ENCODE measurements at regions not wholly inside any gene's neighbourhood (a gene's known extent, or its start where the extent isn't known, plus 50 kb on each side); places are given as distances from the start of the nearest gene placed in this dataset.

- H3K9me3 ChIP-seq (ENCODE audit: control insufficient read depth, insufficient read depth, low read length) = peaks cover 16% of the 10 kb centered on the region
- no peak overlapping the region for H3K4me3 ChIP-seq (ENCODE audit: low read depth, low read length)
- DNase-seq (ENCODE audit: low read depth, low spot score) = no peak
- ChIA-PET CTCF (no interaction called here), POLR2A (no interaction called here)
- no peak overlapping the region for H3K27ac ChIP-seq (ENCODE audit: low read depth, low read length)
- H3K27me3 ChIP-seq (ENCODE audit: control insufficient read depth, insufficient read depth, low read length) = no peaks in the 10 kb centered on the region
- TF ChIP-seq CTCF (IDR thresholded peaks at IDR 0.05; ENCODE audit: low read depth, low read length) = no peak
Observed at GRCh38 chr10:8532647-8533046, 478.2 kb downstream of the GATA3 start.

GRCh38 chr10:8533462-8533861 lies 479.0 kb downstream of the GATA3 start:
- no peak for TF ChIP-seq CTCF (IDR thresholded peaks at IDR 0.05; ENCODE audit: low read depth, low read length)
- POLR2A ChIA-PET = no interaction called here

GRCh38 chr10:8534096-8534495 lies 479.6 kb downstream of the GATA3 start:
- no peak overlapping the region for H3K4me3 ChIP-seq (ENCODE audit: low read depth, low read length)
- DNase-seq (ENCODE audit: low read depth, low spot score) = no peak
- no peak overlapping the region for H3K27ac ChIP-seq (ENCODE audit: low read depth, low read length)
- ChIA-PET CTCF (no interaction called here), POLR2A (no interaction called here)
- no peak for TF ChIP-seq CTCF (IDR thresholded peaks at IDR 0.05; ENCODE audit: low read depth, low read length)
- H3K27me3 ChIP-seq (ENCODE audit: control insufficient read depth, insufficient read depth, low read length) = no peaks in the 10 kb centered on the region
- H3K9me3 ChIP-seq (ENCODE audit: control insufficient read depth, insufficient read depth, low read length) = peaks cover 12% of the 10 kb centered on the region

More at GRCh38 chr10:8533462-8533861, 479.0 kb downstream of the GATA3 start:
- H3K27ac ChIP-seq (ENCODE audit: low read depth, low read length) = no peak overlapping the region
- H3K9me3 ChIP-seq (ENCODE audit: control insufficient read depth, insufficient read depth, low read length) = peaks cover 17% of the 10 kb centered on the region
- no peak overlapping the region for H3K4me3 ChIP-seq (ENCODE audit: low read depth, low read length)
- no peak for DNase-seq (ENCODE audit: low read depth, low spot score)
- CTCF ChIA-PET = no interaction called here
- no peaks in the 10 kb centered on the region for H3K27me3 ChIP-seq (ENCODE audit: control insufficient read depth, insufficient read depth, low read length)

- no peak for DNase-seq (ENCODE audit: low read depth, low spot score)
- Histone ChIP-seq H3K4me3 (ENCODE audit: low read depth, low read length) (no peak overlapping the region), H3K9me3 (ENCODE audit: control insufficient read depth, insufficient read depth, low read length) (peaks cover 11% of the 10 kb centered on the region; the same call in 1 of the 2 replicates), H3K27ac (ENCODE audit: low read depth, low read length) (no peak overlapping the region), H3K27me3 (ENCODE audit: control insufficient read depth, insufficient read depth, low read length) (no peaks in the 10 kb centered on the region)
- POLR2A ChIA-PET = no interaction called here
- TF ChIP-seq CTCF (IDR thresholded peaks at IDR 0.05; ENCODE audit: low read depth, low read length) = no peak
- CTCF ChIA-PET = no interaction called here
Observed at GRCh38 chr10:8534891-8535290, 480.4 kb downstream of the GATA3 start.

- POLR2A ChIA-PET = no interaction called here
- H3K27ac ChIP-seq (ENCODE audit: low read depth, low read length) = no peak overlapping the region
Observed at GRCh38 chr10:8539056-8539455, 484.6 kb downstream of the GATA3 start.

More at GRCh38 chr10:8539056-8539455, 484.6 kb downstream of the GATA3 start:
- H3K9me3 ChIP-seq (ENCODE audit: control insufficient read depth, insufficient read depth, low read length) = peaks cover 14% of the 10 kb centered on the region; the same call in 1 of the 2 replicates
- H3K27me3 ChIP-seq (ENCODE audit: control insufficient read depth, insufficient read depth, low read length) = no peaks in the 10 kb centered on the region
- no peak for DNase-seq (ENCODE audit: low read depth, low spot score)
- no peak overlapping the region for H3K4me3 ChIP-seq (ENCODE audit: low read depth, low read length)
- CTCF ChIA-PET = no interaction called here
- no peak for TF ChIP-seq CTCF (IDR thresholded peaks at IDR 0.05; ENCODE audit: low read depth, low read length)

Measured in AG04450 (cell line).